Epidermal melanocyte (primary cell): ENCODE measurements at regions not wholly inside any gene's neighbourhood (a gene's known extent, or its start where the extent isn't known, plus 50 kb on each side); places are given as distances from the start of the nearest gene placed in this dataset.
A peak's percentile ranks its signal among the peaks of the same experiment; 100 is the strongest.

Experiments
- DNase-seq: peaks from one replicate; pipeline ENCODE4 v3.0.0; 2011; ENCODE audit warnings: low spot score; ENCODE audit not compliant: insufficient read length

GRCh38 chr1:238135708-238136664 is 245.3 kb upstream of the ZP4 start:
- DNase-seq, result no peak

GRCh38 chr1:238129677-238130076 is 239.0 kb upstream of the ZP4 start:
- no peak for DNase-seq

- DNase-seq, result no peak
Observed at GRCh38 chr1:238123201-238123600, 232.5 kb upstream of the ZP4 start.

GRCh38 chr1:238119861-238120260 is 229.1 kb upstream of the ZP4 start:
- no peak for DNase-seq

- no peak for DNase-seq
Observed at GRCh38 chr1:238119060-238119459, 228.3 kb upstream of the ZP4 start.

GRCh38 chr1:238115852-238116251 is 225.1 kb upstream of the ZP4 start:
- DNase-seq, result no peak

- DNase-seq, result no peak
Observed at GRCh38 chr1:238112952-238113621, 222.4 kb upstream of the ZP4 start.

GRCh38 chr1:238111516-238111915 is 220.8 kb upstream of the ZP4 start:
- no peak for DNase-seq

- DNase-seq, result no peak
Observed at GRCh38 chr1:238111081-238111480, 220.4 kb upstream of the ZP4 start.

- DNase-seq, result no peak
Observed at GRCh38 chr1:238108417-238108816, 217.7 kb upstream of the ZP4 start.

GRCh38 chr1:238107322-238107721 is 216.6 kb upstream of the ZP4 start:
- DNase-seq, result no peak

GRCh38 chr1:238104752-238105151 is 214.0 kb upstream of the ZP4 start:
- DNase-seq, result no peak

GRCh38 chr1:238101923-238102322 is 211.2 kb upstream of the ZP4 start:
- DNase-seq, result no peak

GRCh38 chr1:238099871-238100270 is 209.1 kb upstream of the ZP4 start:
- DNase-seq, result no peak

- no peak for DNase-seq
Observed at GRCh38 chr1:238089615-238090014, 198.9 kb upstream of the ZP4 start.

- no peak for DNase-seq
Observed at GRCh38 chr1:238088560-238089290, 198.0 kb upstream of the ZP4 start.

GRCh38 chr1:238073991-238074390 is 183.3 kb upstream of the ZP4 start:
- no peak for DNase-seq

- no peak for DNase-seq
Observed at GRCh38 chr1:238071061-238071460, 180.3 kb upstream of the ZP4 start.

GRCh38 chr1:238063454-238063853 is 172.7 kb upstream of the ZP4 start:
- DNase-seq, result peak; percentile 19

GRCh38 chr1:238061967-238062613 is 171.4 kb upstream of the ZP4 start:
- no peak for DNase-seq

- no peak for DNase-seq
Observed at GRCh38 chr1:238060061-238060460, 169.3 kb upstream of the ZP4 start.
